GM12878 (cell line): ENCODE measurements at regions not wholly inside any gene's neighbourhood (a gene's known extent, or its start where the extent isn't known, plus 50 kb on each side); places are given as distances from the start of the nearest gene placed in this dataset.

Experiments used
- BACH1 ChIP-seq: fragments of 450-650 bp; IDR thresholded peaks from 2 replicates; pipeline ENCODE4 v1.6.1; 2017; ENCODE audit warnings: mild to moderate bottlenecking, borderline replicate concordance
- CTCF ChIP-seq, 3 experiments: IDR thresholded peaks in 2 of 3; conservative IDR thresholded peaks in 1 of 3; 2 replicates each; pipeline ENCODE4 v1.5.1; 2011; ENCODE audit warnings: low read depth in 3 of 3, low read length in 3 of 3, mild to moderate bottlenecking in 3 of 3, control low read depth in 2 of 3, moderate library complexity in 2 of 3, inconsistent platforms in 1 of 3, mixed read lengths in 1 of 3; ENCODE audit not compliant: control insufficient read depth in 2 of 3, insufficient read depth in 1 of 3; ENCODE audit errors: extremely low read depth in 1 of 3
- E2F4 ChIP-seq: IDR thresholded peaks from 2 replicates; pipeline ENCODE4 v1.6.1; 2012; ENCODE audit warnings: low read depth, low read length, improper control_type of control experiment
- EGR1 ChIP-seq, 2 experiments: IDR thresholded peaks; 1 replicate in 1 of 2; 2 replicates in 1 of 2; pipeline ENCODE4 v1.6.1; 2011 to 2012; ENCODE audit warnings: low read depth in 2 of 2, low read length in 2 of 2, borderline replicate concordance in 1 of 2, mild to moderate bottlenecking in 1 of 2, moderate library complexity in 1 of 2
- EZH2 ChIP-seq: IDR thresholded peaks from 2 replicates; pipeline ENCODE4 v1.6.1; 2012; ENCODE audit warnings: low read depth, mild to moderate bottlenecking, control low read depth, inconsistent platforms, low read length, borderline replicate concordance; ENCODE audit not compliant: control insufficient read depth
- KDM1A ChIP-seq: fragments of 200-600 bp; sonication (generic); IDR thresholded peaks from 2 replicates; pipeline ENCODE4 v1.6.1; 2016; ENCODE audit warnings: borderline replicate concordance
- MTA3 ChIP-seq: IDR thresholded peaks from 2 replicates; pipeline ENCODE4 v1.6.1; 2012; ENCODE audit warnings: low read length, inconsistent platforms, borderline replicate concordance
- NFYB ChIP-seq: IDR thresholded peaks from 2 replicates; pipeline ENCODE4 v1.6.1; 2011; ENCODE audit warnings: low read depth, mild to moderate bottlenecking, low read length, improper control_type of control experiment, moderate library complexity; ENCODE audit not compliant: insufficient read depth
- POLR2A ChIP-seq: IDR thresholded peaks from 2 replicates; pipeline ENCODE4 v1.6.1; 2011; ENCODE audit warnings: low read depth, mild to moderate bottlenecking, low read length
- POLR2AphosphoS5 ChIP-seq: IDR thresholded peaks from 2 replicates; pipeline ENCODE4 v1.6.1; 2011; ENCODE audit warnings: mild to moderate bottlenecking, low read length, inconsistent platforms
- ZZZ3 ChIP-seq: IDR thresholded peaks from 2 replicates; pipeline ENCODE4 v1.6.1; 2011; ENCODE audit warnings: low read depth; ENCODE audit not compliant: control insufficient read depth, insufficient read length
- TF ChIP-seq, protein P1 (sequence below): IDR thresholded peaks from 2 replicates; pipeline ENCODE4 v1.6.1; 2011; ENCODE audit warnings: low read depth, low read length, improper control_type of control experiment, borderline replicate concordance

DNA sequence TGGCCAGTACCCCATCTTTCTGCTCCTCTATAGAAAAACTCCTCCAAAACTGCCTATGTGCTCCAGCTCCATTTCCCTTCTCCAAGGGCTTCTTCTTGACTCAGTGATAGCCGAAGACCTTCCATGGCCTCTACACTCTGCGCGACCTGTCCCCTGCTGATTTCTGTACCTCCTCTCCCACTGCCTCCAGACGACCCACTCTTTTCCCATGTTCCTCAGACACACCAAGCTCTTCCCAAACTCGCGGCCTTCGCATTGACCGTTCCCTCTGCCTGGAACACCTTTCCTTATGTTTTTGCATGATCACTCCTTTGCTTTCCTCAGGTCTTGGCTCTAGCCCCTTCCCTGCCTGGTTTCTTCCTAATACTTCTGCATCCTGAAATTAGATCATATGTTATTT lies 255.6 kb upstream of the SDK2 start:
- TF ChIP-seq ZZZ3 (no peak), CTCF (IDR thresholded peaks at IDR 0.05 in 2 of 3, conservative IDR thresholded peaks at IDR 0.05 in 1 of 3; ENCODE audit: control insufficient read depth in 2 of 3, extremely low read depth in 1 of 3, insufficient read depth in 1 of 3, low read depth in 3 of 3, low read length in 3 of 3) (no peak), MTA3 (no peak), KDM1A (no peak), EGR1 (IDR thresholded peaks at IDR 0.05; ENCODE audit: borderline replicate concordance in 1 of 2, low read depth in 2 of 2, low read length in 2 of 2) (no peak), NFYB (no peak), POLR2AphosphoS5 (no peak), E2F4 (no peak), BACH1 (no peak), EZH2 (no peak), POLR2A (no peak)
- TF ChIP-seq, protein P1, sequence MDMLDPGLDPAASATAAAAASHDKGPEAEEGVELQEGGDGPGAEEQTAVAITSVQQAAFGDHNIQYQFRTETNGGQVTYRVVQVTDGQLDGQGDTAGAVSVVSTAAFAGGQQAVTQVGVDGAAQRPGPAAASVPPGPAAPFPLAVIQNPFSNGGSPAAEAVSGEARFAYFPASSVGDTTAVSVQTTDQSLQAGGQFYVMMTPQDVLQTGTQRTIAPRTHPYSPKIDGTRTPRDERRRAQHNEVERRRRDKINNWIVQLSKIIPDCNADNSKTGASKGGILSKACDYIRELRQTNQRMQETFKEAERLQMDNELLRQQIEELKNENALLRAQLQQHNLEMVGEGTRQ: no peak
